GM21825 (cell line): ENCODE measurements at regions not wholly inside any gene's neighbourhood (a gene's known extent, or its start where the extent isn't known, plus 50 kb on each side); places are given as distances from the start of the nearest gene placed in this dataset.
"Not testable (repeated sequence)": the region's sequence is repeated elsewhere in the genome, so short reads cannot be mapped to it uniquely, and the experiment has no call there.

Experiments
- ATAC-seq: cut with Tn5 transposase; IDR thresholded peaks from one replicate; pipeline ENCODE4 v1.9.1; 2021; ENCODE audit warnings: mild to moderate bottlenecking, moderate library complexity; ENCODE audit not compliant: unreplicated experiment

DNA sequence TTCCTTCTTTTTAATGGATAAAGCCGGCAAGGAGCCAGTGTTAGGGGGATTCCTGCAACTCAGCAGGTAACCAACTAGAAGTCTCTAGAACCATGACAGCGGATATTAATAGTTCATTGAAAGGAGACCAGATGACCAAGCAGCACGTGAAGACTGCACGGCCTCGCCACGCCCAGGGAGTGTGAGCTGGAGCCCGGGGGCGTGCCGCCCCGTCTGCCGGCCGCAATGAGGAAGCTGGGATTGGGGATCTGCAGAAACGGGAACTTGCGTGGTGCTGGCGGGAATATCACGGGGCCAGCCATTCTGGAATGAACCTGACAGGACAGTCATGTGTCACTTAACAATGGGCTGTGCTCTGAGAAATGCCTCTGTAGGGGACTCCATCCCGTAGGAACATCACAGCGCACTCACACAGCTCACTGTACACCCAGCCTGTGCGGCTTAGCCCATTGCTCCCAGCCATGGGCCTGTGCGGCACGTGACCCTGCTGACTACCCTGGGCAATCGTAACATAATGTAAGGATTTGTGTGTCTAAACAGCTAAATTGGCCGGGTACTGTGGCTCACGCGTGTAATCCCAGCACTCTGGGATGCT, 4092.8 kb upstream of the TPTE start:
- ATAC-seq: not testable (repeated sequence)

DNA sequence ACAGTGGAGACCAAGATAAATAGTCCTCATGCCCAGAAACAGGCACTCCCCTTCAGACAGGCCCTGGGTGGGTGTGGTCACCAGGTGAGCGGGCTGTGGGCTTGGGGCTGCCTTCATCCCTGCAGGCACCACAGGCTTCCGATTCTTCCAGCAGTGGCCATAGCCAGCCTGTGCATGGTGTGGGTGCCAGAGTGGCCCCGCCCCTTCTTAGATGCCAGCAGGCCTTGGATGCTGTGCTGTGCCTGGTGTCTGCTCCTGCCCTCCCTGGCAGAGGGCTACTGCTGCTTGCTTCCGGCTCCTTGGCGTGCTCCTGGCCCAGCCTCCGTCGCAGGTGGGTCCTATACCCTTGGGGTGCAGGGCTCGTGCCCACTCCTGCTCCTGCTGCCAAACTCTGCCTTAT, 4091.5 kb upstream of the TPTE start:
- ATAC-seq: not testable (repeated sequence)

- not testable (repeated sequence) for ATAC-seq
These were observed 4088.2 kb upstream of the TPTE start for GRCh38 chr21:6433149-6433548.

GRCh38 chr21:6436205-6436604, 4085.2 kb upstream of the TPTE start:
- not testable (repeated sequence) for ATAC-seq

GRCh38 chr21:6436971-6437833, 4084.2 kb upstream of the TPTE start:
- ATAC-seq: not testable (repeated sequence)

DNA sequence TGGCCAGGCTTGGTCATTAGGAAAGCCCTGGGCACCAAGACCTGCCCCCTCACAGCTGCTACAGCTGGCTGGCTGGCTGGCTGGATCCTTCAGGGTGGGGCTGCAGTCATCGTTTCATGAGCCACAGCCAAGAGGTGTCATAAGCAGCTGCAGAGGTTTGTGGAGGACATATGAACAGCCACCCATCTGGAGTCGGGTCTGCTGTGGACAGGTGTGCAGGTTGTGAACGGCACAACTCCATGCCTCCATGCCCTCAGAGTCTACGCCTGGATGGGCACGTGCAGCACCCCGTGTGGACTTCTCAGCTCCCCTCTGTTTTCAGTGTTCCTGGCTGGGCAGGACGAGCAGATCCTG, 4083.6 kb upstream of the TPTE start:
- ATAC-seq: not testable (repeated sequence)

DNA sequence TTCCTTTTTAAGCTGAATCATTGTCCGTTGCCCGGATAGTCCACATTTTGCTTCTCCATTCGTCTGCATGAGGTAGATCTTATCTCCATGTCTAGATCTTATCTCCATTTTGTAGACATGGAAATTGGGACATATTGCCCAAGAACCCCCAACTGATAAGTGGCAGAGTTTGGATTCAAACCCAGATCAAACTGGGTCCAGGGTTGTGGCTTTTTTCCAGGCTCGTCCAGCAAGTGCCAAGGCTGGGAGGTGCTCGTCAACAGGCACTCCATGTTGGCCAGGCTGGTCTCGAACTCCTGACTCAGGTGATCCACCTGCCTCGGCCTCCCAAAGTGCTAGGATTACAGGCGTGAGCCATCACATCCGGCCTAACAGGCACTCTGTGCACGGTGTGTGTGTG, 4082.3 kb upstream of the TPTE start:
- ATAC-seq: not testable (repeated sequence)

- ATAC-seq: not testable (repeated sequence)
These were observed 4066.6 kb upstream of the TPTE start for GRCh38 chr21:6454648-6455340.

GRCh38 chr21:6456011-6456661, 4065.2 kb upstream of the TPTE start:
- ATAC-seq: not testable (repeated sequence)

GRCh38 chr21:6459761-6460160, 4061.6 kb upstream of the TPTE start:
- ATAC-seq: not testable (repeated sequence)

DNA sequence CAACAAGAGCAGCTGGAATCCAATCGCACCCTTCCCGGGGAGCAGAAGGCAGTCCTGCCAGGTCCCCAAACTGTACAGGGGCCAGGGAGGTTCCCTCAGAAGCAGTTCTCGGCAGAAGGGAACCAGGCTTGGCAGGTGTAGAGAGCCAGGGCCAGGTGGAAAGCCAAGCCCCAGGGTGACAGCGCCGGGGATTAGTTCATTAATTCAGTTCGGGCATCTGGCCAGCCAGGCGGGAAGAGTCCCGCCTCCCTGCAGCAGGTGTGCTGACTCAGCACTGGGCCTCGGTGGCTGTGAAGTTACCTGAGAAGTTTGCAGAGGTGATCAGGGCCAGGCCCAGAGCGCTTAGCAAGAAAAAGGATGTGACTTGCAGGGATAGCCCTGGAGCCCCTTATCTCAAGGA, 4060.0 kb upstream of the TPTE start:
- not testable (repeated sequence) for ATAC-seq

- ATAC-seq: not testable (repeated sequence)
These were observed 4057.0 kb upstream of the TPTE start for GRCh38 chr21:6464419-6464818.

GRCh38 chr21:6466081-6466698, 4055.2 kb upstream of the TPTE start:
- not testable (repeated sequence) for ATAC-seq

- ATAC-seq: not testable (repeated sequence)
These were observed 4054.7 kb upstream of the TPTE start for GRCh38 chr21:6466707-6467106.

GRCh38 chr21:6467189-6467774, 4054.1 kb upstream of the TPTE start:
- not testable (repeated sequence) for ATAC-seq

GRCh38 chr21:6467907-6468306, 4053.5 kb upstream of the TPTE start:
- not testable (repeated sequence) for ATAC-seq

- ATAC-seq: not testable (repeated sequence)
These were observed 4053.0 kb upstream of the TPTE start for GRCh38 chr21:6468331-6468860.

- not testable (repeated sequence) for ATAC-seq
These were observed 4047.0 kb upstream of the TPTE start for GRCh38 chr21:6474250-6474968.

- ATAC-seq: not testable (repeated sequence)
These were observed 4040.3 kb upstream of the TPTE start for GRCh38 chr21:6481116-6481515.
